Activated naive CD4-positive, alpha-beta T cell treated with anti-CD3 and anti-CD28 coated beads for 36 hours (primary cell): ENCODE measurements at regions not wholly inside any gene's neighbourhood (a gene's known extent, or its start where the extent isn't known, plus 50 kb on each side); places are given as distances from the start of the nearest gene placed in this dataset.

ENCODE experiments used
- CTCF ChIA-PET: fragments of 350-600 bp; sonication (Branson Sonifier 250); formaldehyde crosslinking; loops from one replicate; lab custom pipeline; 2021; ENCODE audit warnings: antibody characterized with exemption; lab: Charles Lee
- DNase-seq: peaks from one replicate; pipeline ENCODE4 v3.0.0-alpha.2; 2020
- H3K27ac Mint-ChIP-seq: one replicate; pipeline ENCODE4 v1.8.0; 2021; ENCODE audit warnings: mild to moderate bottlenecking, mixed read lengths
- H3K27me3 Mint-ChIP-seq: one replicate; pipeline ENCODE4 v1.8.0; 2021; ENCODE audit warnings: low read depth, mixed read lengths
- H3K36me3 Mint-ChIP-seq: one replicate; pipeline ENCODE4 v1.8.0; 2021; ENCODE audit warnings: low read depth, mixed read lengths
- H3K4me1 Mint-ChIP-seq: one replicate; pipeline ENCODE4 v1.8.0; 2021; ENCODE audit warnings: low read depth, mixed read lengths
- H3K4me3 Mint-ChIP-seq: one replicate; pipeline ENCODE4 v1.8.0; 2021; ENCODE audit warnings: mild to moderate bottlenecking, moderate library complexity, mixed read lengths
- H3K9me3 Mint-ChIP-seq: one replicate; pipeline ENCODE4 v1.8.0; 2021; ENCODE audit warnings: mixed read lengths
- intact Hi-C: fragments of 100-400 bp; cut with micrococcal nuclease; formaldehyde crosslinking; loops from one replicate; pipeline ENCODE4 v1.15.1; 2023

DNA sequence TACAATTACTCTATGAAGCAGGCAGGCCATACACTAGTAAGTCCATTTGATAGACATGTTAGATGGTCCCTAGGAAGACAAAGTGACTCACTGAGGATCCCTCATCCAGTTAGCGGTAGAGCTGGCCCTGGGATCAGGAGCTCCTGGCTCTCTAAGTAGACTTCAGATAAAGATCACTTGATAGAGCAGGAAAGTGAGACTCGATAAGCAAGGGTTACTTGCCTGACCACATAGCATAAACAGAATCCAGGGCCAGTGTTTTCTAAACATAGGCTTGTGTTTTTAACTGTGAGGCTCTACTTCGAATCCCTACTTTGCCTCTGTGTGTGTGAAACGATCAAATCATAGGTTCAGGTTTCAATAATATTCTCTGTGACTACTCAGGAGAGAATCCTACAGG, 355.2 kb upstream of the TRIB2 start:
- H3K4me3 Mint-ChIP-seq: no peak overlapping the region
- no peak overlapping the region for H3K27ac Mint-ChIP-seq
- intact Hi-C loops: no loop called here
- CTCF ChIA-PET: no interaction called here
- H3K9me3 Mint-ChIP-seq: peaks cover 6% of the 10 kb centered on the region
- no peaks in the 10 kb centered on the region for H3K27me3 Mint-ChIP-seq
- no peak for DNase-seq
- no peaks in the 10 kb centered on the region for H3K4me1 Mint-ChIP-seq
- no peaks in the 10 kb centered on the region for H3K36me3 Mint-ChIP-seq

DNA sequence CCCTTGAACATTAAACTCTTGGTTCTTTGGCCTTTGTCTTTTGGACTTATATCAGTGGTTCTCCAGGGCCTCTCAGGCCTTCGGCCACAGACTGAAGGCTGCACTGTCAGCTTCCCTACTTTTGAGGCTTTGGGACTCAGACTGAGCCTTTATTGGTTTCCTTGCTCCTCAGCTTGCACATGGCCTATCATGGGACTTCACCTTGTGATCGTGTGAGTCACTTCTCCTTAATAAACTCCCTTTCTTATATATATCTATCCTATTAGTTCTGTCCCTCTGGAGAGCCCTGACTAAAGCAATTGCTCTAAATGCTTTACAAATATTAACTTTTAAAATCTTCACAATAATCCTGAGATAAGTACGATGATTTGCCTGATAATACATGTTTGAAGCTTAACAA, 353.6 kb upstream of the TRIB2 start:
- Mint-ChIP-seq H3K4me1 (no peaks in the 10 kb centered on the region), H3K27me3 (no peaks in the 10 kb centered on the region), H3K4me3 (no peak overlapping the region), H3K27ac (no peak overlapping the region), H3K36me3 (no peaks in the 10 kb centered on the region), H3K9me3 (peaks cover 8% of the 10 kb centered on the region)
- CTCF ChIA-PET: interaction anchor here (1.0 kb wide), 1 partner anchor 13 kb away, joined by 5 read pairs; no protein-coding TSS in a partner anchor
- intact Hi-C loops: no loop called here
- no peak for DNase-seq

DNA sequence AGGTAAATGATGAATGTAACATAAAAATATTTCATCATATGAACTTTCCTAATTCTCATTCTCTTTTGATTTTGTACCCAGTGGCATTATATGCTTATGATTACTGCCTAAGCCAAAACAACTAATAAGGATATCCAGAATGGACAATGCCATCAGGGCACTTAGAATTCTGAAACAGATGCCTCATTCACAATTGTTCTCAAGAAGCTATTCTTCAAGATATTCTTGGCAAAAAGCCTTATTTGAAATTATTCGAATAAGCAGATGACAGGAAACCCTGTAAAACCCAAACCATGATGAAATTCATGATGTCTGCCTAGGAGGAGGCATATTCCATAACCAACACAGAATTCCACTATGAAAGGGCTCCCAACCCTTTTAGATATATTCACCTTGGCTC, 353.2 kb upstream of the TRIB2 start:
- Mint-ChIP-seq H3K27me3 (no peaks in the 10 kb centered on the region), H3K36me3 (no peaks in the 10 kb centered on the region), H3K9me3 (peaks cover 8% of the 10 kb centered on the region)

DNA sequence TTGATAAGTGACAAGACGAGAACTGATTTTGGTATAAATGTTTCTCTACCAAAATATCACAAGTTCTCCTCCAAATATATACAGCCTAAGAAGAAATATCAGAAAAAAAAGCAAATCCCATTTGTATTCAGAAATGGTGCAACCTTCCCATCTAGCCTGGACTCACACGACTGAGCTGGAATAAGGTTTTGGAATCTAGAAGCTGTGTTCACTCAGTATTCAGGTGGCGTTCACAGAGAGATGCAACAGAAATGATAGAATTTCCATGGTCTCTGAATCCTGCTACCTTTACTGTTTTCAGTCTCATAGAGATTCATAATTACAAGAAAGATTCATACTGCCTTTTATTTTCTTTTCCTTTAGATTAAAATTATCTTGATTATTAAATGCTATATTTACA, 347.2 kb upstream of the TRIB2 start:
- DNase-seq: no peak
- Mint-ChIP-seq H3K4me1 (no peaks in the 10 kb centered on the region), H3K27me3 (no peaks in the 10 kb centered on the region), H3K4me3 (no peak overlapping the region), H3K36me3 (no peaks in the 10 kb centered on the region), H3K9me3 (peaks cover 8% of the 10 kb centered on the region), H3K27ac (no peak overlapping the region)
- intact Hi-C loops: no loop called here
- CTCF ChIA-PET: interaction anchor here (0.5 kb wide), 1 partner anchor 13 kb away, joined by 3 read pairs; no protein-coding TSS in a partner anchor

More for the DNA sequence above, 353.2 kb upstream of the TRIB2 start:
- no peak overlapping the region for H3K4me3 Mint-ChIP-seq
- DNase-seq: no peak
- CTCF ChIA-PET: interaction anchor here (1.0 kb wide), 1 partner anchor 13 kb away, joined by 5 read pairs; no protein-coding TSS in a partner anchor
- intact Hi-C loops: no loop called here
- H3K27ac Mint-ChIP-seq: no peak overlapping the region
- H3K4me1 Mint-ChIP-seq: no peaks in the 10 kb centered on the region

DNA sequence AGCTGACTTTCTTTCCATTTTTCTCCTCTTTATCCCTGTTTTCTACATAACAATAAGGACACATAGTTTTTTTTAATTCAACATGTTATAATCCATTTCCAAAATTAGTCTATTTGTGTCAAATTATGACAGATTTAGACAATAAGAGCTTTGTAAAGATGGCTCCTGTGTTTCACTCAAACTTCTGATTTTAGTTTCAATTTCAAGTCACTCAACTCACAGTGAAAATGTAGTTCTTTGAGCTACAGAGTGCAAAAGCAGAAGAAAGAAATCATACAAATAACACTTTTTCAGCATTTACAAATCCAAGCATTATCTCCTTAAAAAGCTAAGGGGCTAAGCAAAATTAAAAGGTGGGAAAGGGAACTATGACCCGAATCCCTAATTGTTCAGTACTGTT, 340.7 kb upstream of the TRIB2 start:
- H3K9me3 Mint-ChIP-seq: no peaks in the 10 kb centered on the region
- intact Hi-C loops: no loop called here
- H3K36me3 Mint-ChIP-seq: no peaks in the 10 kb centered on the region
- H3K4me3 Mint-ChIP-seq: no peak overlapping the region
- H3K4me1 Mint-ChIP-seq: peaks cover 8% of the 10 kb centered on the region
- no peak overlapping the region for H3K27ac Mint-ChIP-seq
- no peak for DNase-seq
- H3K27me3 Mint-ChIP-seq: no peaks in the 10 kb centered on the region
- CTCF ChIA-PET: interaction anchor here (0.6 kb wide), 1 partner anchor 339 kb away, joined by 3 read pairs; no protein-coding TSS in a partner anchor

DNA sequence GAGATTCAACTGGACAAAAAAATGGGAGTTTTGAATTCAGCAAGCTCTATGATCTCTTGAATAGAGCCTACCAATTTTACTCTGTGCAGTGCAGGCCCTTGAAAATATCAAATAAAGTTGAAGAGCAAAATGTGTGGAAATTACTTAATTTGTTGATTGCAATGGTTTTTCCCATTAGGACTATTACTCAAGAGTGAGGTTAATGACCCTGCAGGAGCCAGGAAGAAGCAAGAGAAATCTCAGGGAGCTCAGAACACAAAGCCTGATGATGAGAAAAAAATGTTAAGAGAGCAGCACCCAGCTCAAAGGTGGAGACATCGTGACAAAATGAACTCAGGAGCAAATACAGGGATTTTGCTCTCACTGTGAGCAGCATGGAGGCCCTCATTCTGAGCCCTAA, 337.6 kb upstream of the TRIB2 start:
- intact Hi-C loops: no loop called here
- H3K4me3 Mint-ChIP-seq: no peak overlapping the region
- H3K9me3 Mint-ChIP-seq: no peaks in the 10 kb centered on the region

DNA sequence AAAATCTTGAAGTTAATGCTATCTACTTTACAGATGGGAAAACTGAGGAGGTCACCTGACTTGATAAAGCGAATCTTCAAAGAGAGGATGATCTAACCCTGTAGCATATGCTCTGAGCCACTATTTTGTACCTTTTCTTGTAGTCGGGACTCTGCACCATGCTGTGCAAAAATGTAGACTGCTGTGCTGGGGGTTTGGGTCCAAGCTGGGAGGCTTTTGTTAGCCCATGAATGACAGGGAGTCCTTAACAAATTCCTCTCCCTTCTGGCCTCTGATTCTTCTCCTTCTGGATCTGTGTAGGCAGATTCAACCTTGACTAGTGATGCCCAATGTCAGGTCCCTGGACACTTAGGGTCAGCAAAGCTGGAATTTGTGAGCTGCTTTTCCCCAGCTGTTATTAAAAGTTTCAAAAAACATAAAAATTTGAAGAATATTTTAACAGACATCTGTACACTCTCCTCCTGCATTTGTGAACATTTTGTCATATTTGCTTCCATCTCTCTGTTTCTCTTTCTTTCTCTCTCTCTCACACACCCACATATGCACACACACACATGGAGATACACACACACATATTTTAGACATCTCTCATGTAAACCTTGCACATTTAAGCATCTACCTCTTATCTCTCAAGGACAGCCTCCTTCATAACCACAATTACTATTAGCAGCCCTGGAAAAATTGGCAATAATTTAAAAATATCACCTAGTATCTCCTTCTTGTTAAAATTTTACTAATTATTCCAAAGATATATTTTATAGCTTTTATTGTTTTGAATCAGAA, 335.0 kb upstream of the TRIB2 start:
- no peak for DNase-seq
- CTCF ChIA-PET: interaction anchor here (0.6 kb wide), 1 partner anchor 636 kb away, joined by 3 read pairs; no protein-coding TSS in a partner anchor
- no peaks in the 10 kb centered on the region for H3K27me3 Mint-ChIP-seq
- no peaks in the 10 kb centered on the region for H3K9me3 Mint-ChIP-seq
- H3K4me3 Mint-ChIP-seq: no peak overlapping the region
- no peaks in the 10 kb centered on the region for H3K4me1 Mint-ChIP-seq
- H3K27ac Mint-ChIP-seq: no peak overlapping the region
- intact Hi-C loops: no loop called here
- H3K36me3 Mint-ChIP-seq: no peaks in the 10 kb centered on the region

More for the DNA sequence above, 337.6 kb upstream of the TRIB2 start:
- CTCF ChIA-PET: no interaction called here
- no peaks in the 10 kb centered on the region for H3K36me3 Mint-ChIP-seq
- DNase-seq: no peak
- no peaks in the 10 kb centered on the region for H3K27me3 Mint-ChIP-seq
- H3K27ac Mint-ChIP-seq: no peak overlapping the region
- peaks cover 8% of the 10 kb centered on the region for H3K4me1 Mint-ChIP-seq

DNA sequence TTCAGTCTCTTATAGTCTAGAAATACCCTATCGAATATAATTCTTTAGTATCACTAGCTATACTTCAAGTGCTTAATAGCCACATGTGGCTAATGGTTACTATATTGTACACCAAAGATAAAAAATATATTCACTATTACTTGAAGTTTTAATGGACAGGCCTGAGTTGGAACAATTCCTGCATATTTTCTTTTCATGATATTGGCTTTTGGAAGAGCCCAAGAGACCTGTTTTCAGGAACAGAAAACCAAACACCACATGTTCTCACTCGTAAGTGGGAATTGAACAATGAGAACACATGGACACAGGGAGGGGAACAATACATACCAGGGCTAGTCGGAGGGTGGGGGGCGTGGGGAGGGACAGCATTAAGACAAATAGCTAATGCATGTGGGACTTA, 334.4 kb upstream of the TRIB2 start:
- H3K27me3 Mint-ChIP-seq: no peaks in the 10 kb centered on the region
- H3K4me3 Mint-ChIP-seq: no peak overlapping the region
- H3K36me3 Mint-ChIP-seq: no peaks in the 10 kb centered on the region
- CTCF ChIA-PET: no interaction called here
- intact Hi-C loops: no loop called here
- no peak overlapping the region for H3K27ac Mint-ChIP-seq
- no peaks in the 10 kb centered on the region for H3K9me3 Mint-ChIP-seq
- DNase-seq: no peak
- H3K4me1 Mint-ChIP-seq: no peaks in the 10 kb centered on the region

DNA sequence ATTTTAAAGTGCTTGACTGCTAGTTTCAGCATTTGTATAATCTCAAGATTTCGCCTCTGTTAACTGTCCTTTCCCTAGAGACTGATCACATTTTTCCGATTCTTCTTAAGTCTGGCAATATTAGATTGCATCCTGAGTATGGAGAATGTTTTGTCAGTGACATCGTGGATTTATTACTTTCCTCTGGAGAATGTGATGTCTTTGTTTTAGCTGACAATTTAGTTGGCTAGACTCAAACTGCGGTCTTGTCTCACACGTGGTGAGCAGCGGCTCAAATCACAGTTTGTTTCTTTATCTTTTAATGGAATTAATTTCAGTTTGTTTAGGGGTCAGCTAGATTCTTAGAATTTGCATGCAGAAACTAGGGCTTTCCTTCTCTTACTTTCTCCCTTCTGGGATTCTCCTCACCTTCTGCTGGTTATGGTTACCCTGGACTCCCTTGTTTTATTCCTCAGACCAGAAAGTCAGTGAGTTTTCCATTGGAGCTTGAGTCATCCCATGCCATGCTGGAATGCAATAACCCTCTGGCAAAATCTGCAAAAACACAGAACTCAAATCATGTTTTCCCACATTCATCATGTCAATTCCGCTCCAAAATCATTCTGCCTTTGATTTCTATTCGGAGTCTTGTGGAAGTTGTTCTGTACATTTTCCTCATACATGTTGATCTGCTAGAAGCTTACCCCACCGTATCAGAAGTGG, 327.2 kb upstream of the TRIB2 start:
- no peak for DNase-seq
- intact Hi-C loops: no loop called here
- CTCF ChIA-PET: interaction anchor here (0.9 kb wide), 1 partner anchor 15 kb away, joined by 3 read pairs; no protein-coding TSS in a partner anchor
- H3K27me3 Mint-ChIP-seq: no peaks in the 10 kb centered on the region
- peaks cover 1% of the 10 kb centered on the region for H3K4me1 Mint-ChIP-seq
- no peaks in the 10 kb centered on the region for H3K9me3 Mint-ChIP-seq
- H3K4me3 Mint-ChIP-seq: no peak overlapping the region
- no peak overlapping the region for H3K27ac Mint-ChIP-seq
- no peaks in the 10 kb centered on the region for H3K36me3 Mint-ChIP-seq

DNA sequence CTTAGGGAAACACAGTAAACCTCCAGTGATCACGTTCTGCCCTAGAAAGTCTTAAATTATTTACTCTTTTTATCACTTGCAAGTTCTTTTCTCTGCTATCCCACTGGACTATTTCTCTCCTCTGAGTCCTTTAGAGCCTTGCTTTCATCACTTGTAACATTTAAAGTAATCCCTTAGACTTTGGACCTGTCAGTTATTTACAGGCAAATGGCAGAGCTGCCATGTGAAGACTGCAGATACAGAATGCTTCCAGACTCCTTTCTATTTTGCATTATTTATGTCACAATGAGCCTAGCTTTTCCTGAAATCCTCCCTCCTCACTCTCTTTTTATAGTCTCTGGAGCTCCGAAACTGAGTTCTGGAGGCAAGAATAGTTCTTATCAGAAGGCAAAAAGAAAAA, 325.6 kb upstream of the TRIB2 start:
- peaks cover 10% of the 10 kb centered on the region for H3K4me1 Mint-ChIP-seq
- H3K27ac Mint-ChIP-seq: no peak overlapping the region
- intact Hi-C loops: no loop called here
- CTCF ChIA-PET: no interaction called here
- DNase-seq: no peak
- no peaks in the 10 kb centered on the region for H3K36me3 Mint-ChIP-seq
- no peak overlapping the region for H3K4me3 Mint-ChIP-seq
- no peaks in the 10 kb centered on the region for H3K9me3 Mint-ChIP-seq
- H3K27me3 Mint-ChIP-seq: no peaks in the 10 kb centered on the region

DNA sequence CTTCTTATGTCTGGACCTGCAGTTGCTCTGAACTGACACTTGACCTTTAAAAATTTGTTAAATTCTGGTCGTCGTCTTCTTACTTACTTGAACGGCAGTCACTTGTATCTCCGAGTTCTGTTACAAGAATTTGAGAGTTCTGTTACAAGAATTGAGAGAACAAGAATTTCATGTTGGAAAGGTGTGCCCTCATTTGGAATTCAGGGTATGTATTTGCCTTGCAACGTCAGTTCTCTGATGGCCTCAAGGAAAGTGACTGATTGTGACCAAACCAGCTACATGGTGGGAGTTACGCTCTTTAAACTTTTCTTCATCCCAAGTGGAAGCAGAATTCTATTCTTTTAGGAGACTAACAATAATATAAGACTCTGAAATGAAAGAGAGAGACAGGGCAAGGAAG, 320.0 kb upstream of the TRIB2 start:
- intact Hi-C loops: no loop called here
- DNase-seq: no peak
- peaks cover 3% of the 10 kb centered on the region for H3K27me3 Mint-ChIP-seq
- H3K27ac Mint-ChIP-seq: no peak overlapping the region
- no peaks in the 10 kb centered on the region for H3K9me3 Mint-ChIP-seq
- no peaks in the 10 kb centered on the region for H3K36me3 Mint-ChIP-seq
- H3K4me3 Mint-ChIP-seq: no peak overlapping the region
- CTCF ChIA-PET: no interaction called here
- H3K4me1 Mint-ChIP-seq: peaks cover 10% of the 10 kb centered on the region

DNA sequence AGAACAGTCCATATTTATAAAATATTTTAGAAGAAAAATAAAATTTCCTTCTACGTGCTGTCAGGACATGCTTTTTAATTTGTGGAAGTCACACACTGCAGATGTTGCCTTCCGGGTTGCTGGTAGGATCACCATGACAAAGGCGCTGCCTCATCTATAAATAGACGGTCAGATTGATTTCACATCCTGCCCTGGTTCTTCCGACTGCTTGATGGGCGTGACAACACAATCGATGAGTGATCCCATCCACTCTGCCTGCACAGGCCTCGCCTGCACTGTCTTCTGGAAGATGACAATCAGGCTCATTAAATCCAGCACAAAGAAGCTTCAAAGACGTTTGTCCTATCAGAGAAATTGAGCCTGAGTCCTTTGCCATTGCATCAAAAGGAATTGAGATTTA, 318.9 kb upstream of the TRIB2 start:
- CTCF ChIA-PET: no interaction called here
- H3K4me1 Mint-ChIP-seq: peaks cover 10% of the 10 kb centered on the region
- peaks cover 2% of the 10 kb centered on the region for H3K9me3 Mint-ChIP-seq
- no peak overlapping the region for H3K4me3 Mint-ChIP-seq
- DNase-seq: no peak
- intact Hi-C loops: no loop called here
- H3K27me3 Mint-ChIP-seq: peaks cover 3% of the 10 kb centered on the region
- no peak overlapping the region for H3K27ac Mint-ChIP-seq
- H3K36me3 Mint-ChIP-seq: no peaks in the 10 kb centered on the region

DNA sequence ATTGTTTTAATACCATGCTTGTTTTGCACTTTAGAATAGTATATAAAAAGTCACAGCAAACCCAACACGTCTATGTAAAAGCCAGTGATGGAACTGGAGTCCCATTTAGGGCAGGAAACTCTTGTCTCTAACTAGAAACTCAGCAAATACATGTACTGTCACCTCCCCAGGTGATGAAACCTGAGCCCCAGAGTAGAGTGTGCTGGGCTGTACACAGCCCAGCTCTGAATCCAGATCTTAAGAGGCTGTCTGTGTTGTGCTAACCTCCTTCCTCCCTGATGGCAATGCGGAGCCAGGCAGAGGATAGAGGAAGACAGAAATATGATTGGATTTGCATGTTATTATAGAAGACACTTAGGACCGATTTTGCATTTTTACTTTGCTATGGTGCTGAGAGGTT, 317.5 kb upstream of the TRIB2 start:
- intact Hi-C loops: no loop called here
- CTCF ChIA-PET: no interaction called here
- peaks cover 3% of the 10 kb centered on the region for H3K27me3 Mint-ChIP-seq
- H3K36me3 Mint-ChIP-seq: no peaks in the 10 kb centered on the region
- no peak overlapping the region for H3K27ac Mint-ChIP-seq
- no peak for DNase-seq
- H3K9me3 Mint-ChIP-seq: peaks cover 4% of the 10 kb centered on the region
- H3K4me1 Mint-ChIP-seq: peaks cover 10% of the 10 kb centered on the region
- H3K4me3 Mint-ChIP-seq: no peak overlapping the region
